Activated naive CD8-positive, alpha-beta T cell treated with anti-CD3 and anti-CD28 coated beads, Interleukin-2, amount 50 U/mL, for 24 hours (primary cell): ENCODE measurements at regions not wholly inside any gene's neighbourhood (a gene's known extent, or its start where the extent isn't known, plus 50 kb on each side); places are given as distances from the start of the nearest gene placed in this dataset.

Experiments
- ATAC-seq: fragments of 150-1000 bp; cut with Tn5 transposase; one replicate; pipeline ENCODE4 v1.10.0; 2021
- DNase-seq: peaks from one replicate; pipeline ENCODE4 v3.0.0; 2021
- H3K27ac Mint-ChIP-seq: one replicate; pipeline ENCODE4 v1.8.0; 2021; ENCODE audit warnings: mild to moderate bottlenecking, mixed read lengths
- H3K27me3 Mint-ChIP-seq: one replicate; pipeline ENCODE4 v1.8.0; 2021; ENCODE audit warnings: mixed read lengths
- H3K36me3 Mint-ChIP-seq: one replicate; pipeline ENCODE4 v1.8.0; 2021; ENCODE audit warnings: low read depth, mixed read lengths
- H3K4me1 Mint-ChIP-seq: one replicate; pipeline ENCODE4 v1.8.0; 2021; ENCODE audit warnings: mixed read lengths
- H3K4me3 Mint-ChIP-seq: one replicate; pipeline ENCODE4 v1.8.0; 2021; ENCODE audit warnings: mild to moderate bottlenecking, moderate library complexity, mixed read lengths
- H3K9me3 Mint-ChIP-seq: one replicate; pipeline ENCODE4 v1.8.0; 2021; ENCODE audit warnings: mixed read lengths

GRCh38 chr20:6956056-6956455 lies 188.6 kb downstream of the BMP2 start:
- Mint-ChIP-seq H3K4me1 (no peaks in the 10 kb centered on the region), H3K36me3 (no peaks in the 10 kb centered on the region), H3K9me3 (peaks cover 19% of the 10 kb centered on the region), H3K27ac (no peak overlapping the region), H3K4me3 (no peak overlapping the region), H3K27me3 (no peaks in the 10 kb centered on the region)
- DNase-seq: no peak
- no peak for ATAC-seq

- ATAC-seq (no peak), DNase-seq (no peak)
- Mint-ChIP-seq H3K36me3 (no peaks in the 10 kb centered on the region), H3K4me3 (no peak overlapping the region), H3K27ac (no peak overlapping the region), H3K9me3 (peaks cover 16% of the 10 kb centered on the region), H3K27me3 (no peaks in the 10 kb centered on the region), H3K4me1 (no peaks in the 10 kb centered on the region)
These were observed 189.1 kb downstream of the BMP2 start for GRCh38 chr20:6956574-6956973.

- no peak overlapping the region for H3K4me3 Mint-ChIP-seq
- H3K4me1 Mint-ChIP-seq: no peaks in the 10 kb centered on the region
- H3K27ac Mint-ChIP-seq: no peak overlapping the region
- ATAC-seq (no peak), DNase-seq (no peak)
- H3K27me3 Mint-ChIP-seq: no peaks in the 10 kb centered on the region
- H3K36me3 Mint-ChIP-seq: no peaks in the 10 kb centered on the region
- H3K9me3 Mint-ChIP-seq: peaks cover 7% of the 10 kb centered on the region
These were observed 192.4 kb downstream of the BMP2 start for GRCh38 chr20:6959900-6960312.

- no peaks in the 10 kb centered on the region for H3K4me1 Mint-ChIP-seq
- no peaks in the 10 kb centered on the region for H3K27me3 Mint-ChIP-seq
- no peak for DNase-seq
- H3K36me3 Mint-ChIP-seq: no peaks in the 10 kb centered on the region
- H3K4me3 Mint-ChIP-seq: no peak overlapping the region
- no peak overlapping the region for H3K27ac Mint-ChIP-seq
- ATAC-seq: no peak
- H3K9me3 Mint-ChIP-seq: peaks cover 4% of the 10 kb centered on the region
These were observed 199.2 kb downstream of the BMP2 start for GRCh38 chr20:6966721-6967120.

- Mint-ChIP-seq H3K4me3 (no peak overlapping the region), H3K27ac (no peak overlapping the region), H3K9me3 (peaks cover 4% of the 10 kb centered on the region), H3K36me3 (no peaks in the 10 kb centered on the region), H3K4me1 (no peaks in the 10 kb centered on the region), H3K27me3 (no peaks in the 10 kb centered on the region)
- ATAC-seq: no peak
- DNase-seq: no peak
These were observed 207.4 kb downstream of the BMP2 start for GRCh38 chr20:6974838-6975237.

GRCh38 chr20:6975311-6975710 lies 207.8 kb downstream of the BMP2 start:
- ATAC-seq (no peak), DNase-seq (no peak)
- H3K9me3 Mint-ChIP-seq: peaks cover 4% of the 10 kb centered on the region
- H3K36me3 Mint-ChIP-seq: no peaks in the 10 kb centered on the region
- H3K27me3 Mint-ChIP-seq: no peaks in the 10 kb centered on the region
- H3K27ac Mint-ChIP-seq: no peak overlapping the region
- no peak overlapping the region for H3K4me3 Mint-ChIP-seq
- no peaks in the 10 kb centered on the region for H3K4me1 Mint-ChIP-seq

GRCh38 chr20:6976106-6976900 lies 208.8 kb downstream of the BMP2 start:
- no peaks in the 10 kb centered on the region for H3K27me3 Mint-ChIP-seq
- H3K4me1 Mint-ChIP-seq: no peaks in the 10 kb centered on the region
- no peaks in the 10 kb centered on the region for H3K36me3 Mint-ChIP-seq
- no peak overlapping the region for H3K27ac Mint-ChIP-seq
- peaks cover 4% of the 10 kb centered on the region for H3K9me3 Mint-ChIP-seq
- no peak overlapping the region for H3K4me3 Mint-ChIP-seq
- ATAC-seq: no peak
- DNase-seq: no peak

- Mint-ChIP-seq H3K27ac (no peak overlapping the region), H3K4me3 (no peak overlapping the region), H3K4me1 (no peaks in the 10 kb centered on the region), H3K9me3 (peaks cover 4% of the 10 kb centered on the region), H3K36me3 (no peaks in the 10 kb centered on the region), H3K27me3 (no peaks in the 10 kb centered on the region)
- DNase-seq (no peak), ATAC-seq (no peak)
These were observed 212.1 kb downstream of the BMP2 start for GRCh38 chr20:6979621-6980020.

- Mint-ChIP-seq H3K4me3 (no peak overlapping the region), H3K27me3 (no peaks in the 10 kb centered on the region), H3K4me1 (no peaks in the 10 kb centered on the region), H3K36me3 (no peaks in the 10 kb centered on the region), H3K9me3 (peaks cover 9% of the 10 kb centered on the region), H3K27ac (no peak overlapping the region)
- ATAC-seq (no peak), DNase-seq (no peak)
These were observed 225.5 kb downstream of the BMP2 start for GRCh38 chr20:6993011-6993410.

- peaks cover 9% of the 10 kb centered on the region for H3K9me3 Mint-ChIP-seq
- no peaks in the 10 kb centered on the region for H3K36me3 Mint-ChIP-seq
- DNase-seq: no peak
These were observed 226.0 kb downstream of the BMP2 start for GRCh38 chr20:6993511-6993910.

GRCh38 chr20:6994452-6994851 lies 227.0 kb downstream of the BMP2 start:
- DNase-seq (no peak), ATAC-seq (no peak)
- Mint-ChIP-seq H3K36me3 (no peaks in the 10 kb centered on the region), H3K27me3 (no peaks in the 10 kb centered on the region), H3K9me3 (peaks cover 12% of the 10 kb centered on the region), H3K4me1 (no peaks in the 10 kb centered on the region), H3K4me3 (no peak overlapping the region), H3K27ac (no peak overlapping the region)

More at GRCh38 chr20:6993511-6993910, 226.0 kb downstream of the BMP2 start:
- ATAC-seq: no peak
- no peak overlapping the region for H3K27ac Mint-ChIP-seq
- no peaks in the 10 kb centered on the region for H3K27me3 Mint-ChIP-seq
- H3K4me3 Mint-ChIP-seq: no peak overlapping the region
- H3K4me1 Mint-ChIP-seq: no peaks in the 10 kb centered on the region

- H3K27me3 Mint-ChIP-seq: no peaks in the 10 kb centered on the region
- H3K27ac Mint-ChIP-seq: no peak overlapping the region
- no peak for DNase-seq
- H3K4me3 Mint-ChIP-seq: no peak overlapping the region
- peaks cover 19% of the 10 kb centered on the region for H3K9me3 Mint-ChIP-seq
- no peaks in the 10 kb centered on the region for H3K4me1 Mint-ChIP-seq
- H3K36me3 Mint-ChIP-seq: no peaks in the 10 kb centered on the region
- no peak for ATAC-seq
These were observed 231.4 kb downstream of the BMP2 start for GRCh38 chr20:6998909-6999308.

GRCh38 chr20:6999381-6999780 lies 231.9 kb downstream of the BMP2 start:
- Mint-ChIP-seq H3K27ac (no peak overlapping the region), H3K27me3 (no peaks in the 10 kb centered on the region), H3K4me1 (no peaks in the 10 kb centered on the region), H3K9me3 (peaks cover 17% of the 10 kb centered on the region), H3K36me3 (no peaks in the 10 kb centered on the region), H3K4me3 (no peak overlapping the region)
- DNase-seq (no peak), ATAC-seq (no peak)

GRCh38 chr20:7003598-7003997 lies 236.1 kb downstream of the BMP2 start:
- Mint-ChIP-seq H3K9me3 (peaks cover 29% of the 10 kb centered on the region), H3K27ac (no peak overlapping the region), H3K4me1 (no peaks in the 10 kb centered on the region), H3K36me3 (no peaks in the 10 kb centered on the region), H3K27me3 (no peaks in the 10 kb centered on the region), H3K4me3 (no peak overlapping the region)
- DNase-seq: no peak
- ATAC-seq: no peak

- Mint-ChIP-seq H3K36me3 (no peaks in the 10 kb centered on the region), H3K27ac (no peak overlapping the region), H3K9me3 (peaks cover 31% of the 10 kb centered on the region), H3K4me1 (no peaks in the 10 kb centered on the region), H3K4me3 (no peak overlapping the region), H3K27me3 (no peaks in the 10 kb centered on the region)
- DNase-seq (no peak), ATAC-seq (no peak)
These were observed 237.3 kb downstream of the BMP2 start for GRCh38 chr20:7004801-7005200.

GRCh38 chr20:7010527-7010926 lies 243.0 kb downstream of the BMP2 start:
- Mint-ChIP-seq H3K27me3 (no peaks in the 10 kb centered on the region), H3K36me3 (no peaks in the 10 kb centered on the region), H3K27ac (no peak overlapping the region), H3K9me3 (peaks cover 27% of the 10 kb centered on the region), H3K4me3 (no peak overlapping the region), H3K4me1 (no peaks in the 10 kb centered on the region)
- DNase-seq: no peak
- no peak for ATAC-seq
